SKM-1 treated with dmso at 0.1 percent for 144 hours (cell line): ENCODE measurements at regions not wholly inside any gene's neighbourhood (a gene's known extent, or its start where the extent isn't known, plus 50 kb on each side); places are given as distances from the start of the nearest gene placed in this dataset.
"Not testable (repeated sequence)": the region's sequence is repeated elsewhere in the genome, so short reads cannot be mapped to it uniquely, and the experiment has no call there.

Source experiments
- DNase-seq: peaks from one replicate; lab custom pipeline; 2025; ENCODE audit not compliant: unreplicated experiment; lab: John Stamatoyannopoulos, UW

DNA sequence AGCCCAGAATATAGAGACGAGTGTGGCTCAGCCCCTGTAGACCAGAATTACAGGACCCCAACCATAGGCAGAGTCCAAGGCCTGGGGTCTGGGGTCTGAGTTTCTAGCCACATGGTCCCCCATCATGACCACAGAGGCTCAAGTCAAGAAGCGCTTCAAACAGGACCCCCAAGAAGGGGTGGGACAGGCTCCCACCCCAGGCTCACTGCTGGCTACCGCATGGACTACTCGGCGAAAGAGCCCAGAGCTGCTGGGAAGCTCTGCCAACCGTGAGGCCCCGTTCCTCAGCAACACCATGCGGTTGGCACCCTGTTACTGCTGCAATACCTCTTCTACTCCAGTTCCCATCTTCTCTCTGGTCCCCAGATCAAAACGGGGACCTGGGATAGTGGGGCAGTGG is 254.8 kb downstream of the TEX29 start:
- DNase-seq, result no peak

DNA sequence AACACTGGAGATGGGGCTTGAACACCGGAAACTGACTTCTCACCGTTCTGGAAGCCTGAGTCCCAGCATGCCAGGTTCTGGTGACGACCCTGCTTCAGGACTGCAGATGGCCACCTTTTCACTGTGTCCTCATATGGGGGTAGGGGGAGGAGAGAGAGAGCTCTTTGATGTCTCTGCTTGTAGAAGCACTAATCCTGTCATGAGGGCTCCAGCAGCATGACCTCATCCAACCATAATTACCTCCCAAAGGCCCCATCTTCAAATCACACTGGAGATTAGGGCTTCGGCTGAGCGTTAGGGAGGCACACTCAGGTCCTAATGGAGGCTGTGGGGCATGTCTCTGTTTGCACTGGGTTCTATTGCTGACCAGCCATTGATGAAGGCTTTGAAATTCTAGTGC is 255.3 kb downstream of the TEX29 start:
- no peak for DNase-seq

GRCh38 chr13:111577208-111577828 is 256.9 kb downstream of the TEX29 start:
- no peak for DNase-seq

DNA sequence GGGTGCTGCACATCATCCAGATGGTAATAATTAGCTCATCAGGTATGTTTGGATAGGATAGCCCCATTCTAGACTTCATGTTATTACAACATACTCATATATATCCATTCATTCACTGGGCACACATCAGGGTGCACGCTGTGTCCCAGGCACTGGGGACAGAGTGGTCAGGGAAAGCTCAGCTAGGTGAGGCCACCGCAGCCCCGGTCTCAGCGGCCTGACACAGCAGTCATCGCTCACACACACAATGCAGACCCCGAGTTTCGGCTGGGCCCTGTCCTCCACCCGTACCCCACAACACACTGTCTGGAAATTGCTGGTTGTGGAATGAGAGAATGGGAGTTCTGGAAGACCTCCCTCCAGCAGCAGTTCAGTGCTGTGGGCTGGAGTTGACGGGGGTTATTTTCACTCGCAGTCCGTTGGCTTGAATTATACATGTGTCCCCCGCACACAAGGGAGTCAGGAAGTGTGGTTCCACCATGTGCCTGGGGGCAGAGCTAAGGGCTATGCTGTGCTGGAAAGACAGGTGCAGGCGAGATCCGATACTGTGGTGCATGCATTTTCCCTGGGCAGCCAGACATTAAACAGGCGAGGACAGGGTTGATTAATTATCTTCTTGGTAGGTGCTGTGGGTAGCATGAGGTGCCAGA is 257.6 kb downstream of the TEX29 start:
- no peak for DNase-seq

- no peak for DNase-seq
Measured at GRCh38 chr13:111584101-111584672, 263.7 kb downstream of the TEX29 start.

DNA sequence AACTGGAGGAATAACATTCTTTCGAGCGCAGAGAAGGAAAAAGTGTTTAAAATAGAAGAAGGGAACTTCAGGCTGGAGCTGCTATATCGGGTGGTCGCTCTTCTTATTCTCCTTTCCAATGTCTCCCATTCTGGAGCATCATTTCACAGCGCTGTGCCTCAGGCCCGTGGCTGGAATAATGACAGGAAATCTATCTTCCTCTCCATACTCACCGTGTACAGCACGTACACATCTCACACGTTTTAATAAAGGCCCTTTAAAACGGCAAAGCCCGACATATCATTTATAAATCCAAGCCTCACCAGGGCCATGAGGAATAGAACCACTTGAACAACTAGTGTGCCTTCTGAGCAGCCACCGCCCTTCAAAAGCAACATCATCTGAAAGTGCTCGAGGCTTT is 264.4 kb downstream of the TEX29 start:
- DNase-seq, result no peak

- DNase-seq, result no peak
Measured at GRCh38 chr13:111586291-111586690, 265.8 kb downstream of the TEX29 start.

- DNase-seq, result no peak
Measured at GRCh38 chr13:111587249-111587648, 266.8 kb downstream of the TEX29 start.

GRCh38 chr13:111589321-111589720 is 268.9 kb downstream of the TEX29 start:
- no peak for DNase-seq

DNA sequence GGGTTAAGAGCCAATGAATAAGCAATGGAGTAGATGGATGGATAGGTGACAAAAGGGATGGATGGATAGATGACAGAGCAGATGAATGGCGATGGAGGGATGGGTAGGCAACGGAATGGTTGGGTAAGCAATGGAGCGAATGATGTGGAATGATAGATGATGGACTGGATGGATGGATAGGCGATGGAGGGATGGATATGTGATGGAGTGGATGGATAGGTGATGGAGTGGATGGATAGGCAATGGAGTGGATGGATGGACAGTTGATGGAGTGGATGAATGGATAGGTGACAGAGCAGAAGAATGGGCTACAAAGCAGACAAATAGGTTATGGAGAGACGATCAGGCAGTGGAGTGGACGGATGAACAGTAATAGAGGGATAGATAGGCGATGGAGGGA is 269.6 kb downstream of the TEX29 start:
- no peak for DNase-seq

DNA sequence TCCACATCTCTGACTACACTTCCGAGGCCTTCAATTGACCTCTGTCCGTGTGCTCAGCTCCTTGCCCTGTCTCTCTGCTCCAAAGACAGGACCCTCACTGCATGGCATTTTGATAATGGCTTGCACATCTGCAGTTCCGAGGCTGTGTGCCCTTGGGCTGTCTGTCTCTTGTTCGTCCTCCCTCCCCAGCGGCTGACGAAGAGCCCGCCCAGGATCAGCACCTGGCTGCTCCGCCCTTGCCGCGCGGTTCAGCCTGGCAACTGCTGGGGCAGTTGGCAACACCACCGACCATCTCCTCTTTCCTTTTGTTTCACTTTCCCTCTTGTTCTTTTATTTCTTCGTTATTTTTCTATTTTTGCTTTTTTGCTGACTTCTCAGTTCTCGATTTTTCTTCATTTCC is 270.4 kb downstream of the TEX29 start:
- no peak for DNase-seq

GRCh38 chr13:111593490-111593889 is 273.0 kb downstream of the TEX29 start:
- not testable (repeated sequence) for DNase-seq

DNA sequence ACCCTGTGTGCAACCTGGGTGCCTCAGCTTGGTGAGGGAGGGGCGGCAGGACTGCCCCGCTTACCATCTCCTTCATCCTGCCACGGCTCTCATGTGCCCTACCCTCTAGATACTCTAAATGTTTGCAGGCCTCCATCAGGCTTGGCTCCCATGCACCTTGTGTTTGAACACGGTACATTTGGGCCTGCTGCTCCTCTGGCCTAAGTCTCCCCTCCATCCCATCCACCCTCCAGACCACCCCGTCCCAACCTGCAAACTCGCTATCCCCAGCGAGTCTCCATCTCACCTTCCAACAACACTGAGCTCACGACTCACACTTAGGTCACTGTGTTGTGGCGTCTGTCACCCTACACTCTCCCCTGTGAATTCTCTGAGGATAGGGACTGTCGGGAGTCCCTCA is 274.2 kb downstream of the TEX29 start:
- no peak for DNase-seq

DNA sequence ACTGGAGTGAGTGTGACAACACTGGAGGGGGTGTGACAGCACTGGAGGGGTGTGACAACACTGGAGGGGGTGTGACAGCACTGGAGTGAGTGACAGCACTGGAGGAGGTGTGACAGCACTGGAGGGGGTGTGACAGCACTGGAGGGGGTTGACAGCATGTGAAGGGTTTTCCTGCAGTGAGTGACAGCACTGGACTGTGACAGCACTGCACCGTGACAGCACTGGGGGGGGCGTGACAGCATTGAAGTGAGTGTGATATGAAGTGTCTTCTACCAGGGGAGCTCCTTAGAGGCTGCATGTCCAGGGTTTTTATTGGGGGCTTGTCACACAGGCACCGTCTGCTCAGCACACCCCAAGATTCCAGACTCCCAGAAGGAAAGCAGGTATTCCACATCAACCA is 274.8 kb downstream of the TEX29 start:
- DNase-seq, result no peak

GRCh38 chr13:111595791-111596190 is 275.3 kb downstream of the TEX29 start:
- DNase-seq, result no peak

DNA sequence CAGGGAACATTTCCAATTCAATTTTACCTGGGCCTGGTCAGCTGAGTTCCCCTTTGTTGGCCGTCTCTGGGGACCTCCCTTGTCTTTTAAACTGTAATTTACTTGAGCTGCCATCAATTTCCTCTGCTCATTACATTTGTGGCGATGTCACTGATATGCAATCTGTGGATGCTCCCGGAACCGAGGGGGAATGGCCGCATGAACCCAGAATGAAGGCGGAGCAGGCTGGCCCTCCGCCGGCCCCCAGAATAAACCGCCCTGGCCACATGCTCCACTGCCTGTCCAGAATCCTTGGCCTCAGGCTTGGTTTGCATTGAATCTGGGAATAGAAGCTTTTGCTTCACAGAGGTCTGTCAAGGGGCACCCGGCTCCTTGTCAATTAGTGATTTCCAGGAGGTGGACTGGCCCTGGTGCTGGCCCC is 276.8 kb downstream of the TEX29 start:
- DNase-seq, result no peak

DNA sequence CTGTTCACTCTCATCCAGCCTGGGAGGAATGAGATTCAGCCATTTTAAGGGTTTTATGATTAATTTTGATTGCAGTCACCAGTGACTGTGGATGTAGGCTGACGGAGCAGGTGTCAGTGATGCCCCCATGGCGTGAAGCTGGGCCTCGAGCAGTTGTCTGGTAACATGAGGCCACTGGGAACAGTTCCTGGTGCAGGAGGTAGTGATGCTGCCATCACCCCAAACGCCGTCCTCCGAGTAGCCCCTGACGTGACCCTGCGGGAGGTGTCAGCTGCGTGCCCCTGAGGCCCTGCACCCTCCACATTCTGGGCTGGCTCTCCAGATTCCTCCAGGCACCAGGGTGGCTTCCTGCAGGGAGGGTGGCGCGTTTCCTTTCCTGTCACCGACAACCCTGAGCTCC is 277.2 kb downstream of the TEX29 start:
- no peak for DNase-seq

DNA sequence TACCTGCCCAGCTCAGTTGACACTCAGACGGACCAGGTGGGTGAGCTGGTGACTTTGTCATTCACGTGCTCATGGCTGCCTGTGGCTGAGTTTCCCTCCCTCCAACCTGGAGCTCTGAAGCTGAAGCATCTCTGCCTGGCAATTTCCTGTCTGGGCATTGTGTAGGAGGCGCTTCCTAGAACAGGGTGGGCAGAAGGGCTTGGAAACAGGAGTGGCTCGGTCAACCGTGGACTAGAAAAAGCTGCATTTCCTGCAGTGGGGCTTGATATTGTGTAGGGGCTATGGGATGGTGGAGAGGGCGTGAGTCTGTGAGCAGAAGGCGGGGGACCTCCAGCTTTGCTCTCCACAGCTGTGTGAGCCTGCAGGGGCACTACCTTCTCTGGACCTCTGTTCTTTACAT is 278.3 kb downstream of the TEX29 start:
- DNase-seq, result no peak

DNA sequence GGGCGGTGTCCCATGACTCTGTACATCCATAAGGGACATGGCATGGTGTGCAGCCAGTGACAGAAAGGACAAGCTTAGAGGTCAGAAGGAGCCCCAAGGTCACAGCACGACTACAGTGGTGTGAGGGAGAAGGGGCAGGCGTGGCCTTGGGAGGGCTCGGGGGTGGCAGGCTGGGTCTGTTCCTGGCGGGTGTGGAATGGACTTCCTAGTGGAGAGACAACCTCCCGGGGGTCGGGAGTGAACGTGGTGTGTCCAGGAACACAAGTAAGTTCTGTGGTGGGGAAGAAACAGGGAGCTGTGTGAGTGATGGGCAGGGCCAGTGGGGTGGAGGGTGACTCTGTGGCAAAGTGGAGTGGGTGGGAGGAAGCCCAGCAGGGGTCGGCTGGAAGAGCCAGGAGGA is 279.3 kb downstream of the TEX29 start:
- DNase-seq, result no peak

DNA sequence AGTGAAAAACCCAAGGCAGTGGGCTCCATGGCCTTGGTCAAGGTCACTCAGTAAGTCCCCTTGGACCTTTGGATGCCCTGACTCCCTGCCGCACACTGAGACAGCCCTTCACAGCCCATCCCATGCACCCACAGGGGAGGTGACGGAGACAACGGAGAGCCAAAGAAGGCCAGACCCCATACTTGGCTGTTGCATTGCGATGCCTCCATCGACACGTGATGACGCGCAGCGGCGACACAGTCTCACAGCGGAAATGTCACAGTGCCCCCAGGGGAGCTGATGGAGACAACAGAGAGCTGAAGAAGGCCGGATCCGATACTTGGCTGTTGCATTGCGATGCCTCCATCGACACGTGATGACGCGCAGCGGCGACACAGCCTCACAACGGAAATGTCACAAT is 282.4 kb downstream of the TEX29 start:
- no peak for DNase-seq

- no peak for DNase-seq
Measured at GRCh38 chr13:111604097-111604496, 283.7 kb downstream of the TEX29 start.

- DNase-seq, result no peak
Measured at GRCh38 chr13:111608556-111608955, 288.1 kb downstream of the TEX29 start.

- DNase-seq, result no peak
Measured at GRCh38 chr13:111609631-111610030, 289.2 kb downstream of the TEX29 start.
